ENCODE measurements at regions not wholly inside any gene's neighbourhood (a gene's known extent, or its start where the extent isn't known, plus 50 kb on each side); places are given as distances from the start of the nearest gene placed in this dataset.

DNA sequence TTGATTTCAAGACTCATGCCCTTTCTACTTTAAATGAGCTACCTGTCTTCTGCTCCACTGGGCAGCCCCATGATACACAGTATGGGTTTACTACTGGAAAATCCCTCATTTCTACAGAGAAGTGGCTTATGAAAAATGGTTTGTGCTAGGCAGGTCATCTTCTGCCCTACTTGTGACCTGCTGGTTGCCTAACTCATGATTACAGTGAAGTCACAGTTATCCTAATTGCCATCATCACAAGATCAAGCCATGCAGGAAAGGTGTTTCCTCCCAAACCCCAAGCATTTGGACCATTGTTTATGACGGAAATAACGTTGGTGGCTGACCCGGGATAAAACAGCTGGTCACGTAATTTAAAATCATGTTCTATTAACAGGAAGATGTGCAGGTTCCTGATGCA is 330.6 kb downstream of the ACTL7B start:
- Histone ChIP-seq H3K79me2 (ENCODE audit: control insufficient read depth, insufficient read depth, low read length) (no peaks in the 10 kb centered on the region), H3K9me1 (ENCODE audit: control insufficient read depth, extremely low read depth, insufficient read depth, low read length) (no peaks in the 10 kb centered on the region), H3K9me3 (ENCODE audit: control insufficient read depth, low read depth, low read length) (no peaks in the 10 kb centered on the region), H3K4me1 (ENCODE audit: control insufficient read depth, extremely low read depth, insufficient read depth, low read length) (peaks cover 8% of the 10 kb centered on the region), H3K36me3 (ENCODE audit: control insufficient read depth in 2 of 2, extremely low read depth in 1 of 2, insufficient read depth in 2 of 2, low read length in 2 of 2) (no peaks in the 10 kb centered on the region), H4K20me1 (ENCODE audit: control insufficient read depth, extremely low read depth, insufficient read depth, low read length) (no peaks in the 10 kb centered on the region), H3K4me2 (ENCODE audit: control insufficient read depth, extremely low read depth, insufficient read depth, low read depth, low read length) (no peak overlapping the region), H3K27me3 (ENCODE audit: control insufficient read depth, extremely low read depth, insufficient read depth, low read length) (no peaks in the 10 kb centered on the region), H2AFZ (ENCODE audit: control insufficient read depth, low read length) (no peak overlapping the region), H3K4me3 (ENCODE audit: control insufficient read depth in 2 of 3, extremely low read depth in 1 of 3, insufficient read depth in 2 of 3, low read depth in 1 of 3, low read length in 3 of 3) (no peak overlapping the region), H3K9ac (ENCODE audit: control insufficient read depth, extremely low read depth, insufficient read depth, low read length) (no peak overlapping the region), H3K27ac (ENCODE audit: control insufficient read depth, insufficient read depth, low read length) (no peak overlapping the region)
- dilution Hi-C loops (cut with MboI; ENCODE audit: extremely low pct_ligation_motif_present, low sequenced_read_pairs) = no loop called here
- DNase-seq (ENCODE audit: low read depth, low spot score) (no peak), FAIRE-seq (no peak)
- TF ChIP-seq, protein P1, sequence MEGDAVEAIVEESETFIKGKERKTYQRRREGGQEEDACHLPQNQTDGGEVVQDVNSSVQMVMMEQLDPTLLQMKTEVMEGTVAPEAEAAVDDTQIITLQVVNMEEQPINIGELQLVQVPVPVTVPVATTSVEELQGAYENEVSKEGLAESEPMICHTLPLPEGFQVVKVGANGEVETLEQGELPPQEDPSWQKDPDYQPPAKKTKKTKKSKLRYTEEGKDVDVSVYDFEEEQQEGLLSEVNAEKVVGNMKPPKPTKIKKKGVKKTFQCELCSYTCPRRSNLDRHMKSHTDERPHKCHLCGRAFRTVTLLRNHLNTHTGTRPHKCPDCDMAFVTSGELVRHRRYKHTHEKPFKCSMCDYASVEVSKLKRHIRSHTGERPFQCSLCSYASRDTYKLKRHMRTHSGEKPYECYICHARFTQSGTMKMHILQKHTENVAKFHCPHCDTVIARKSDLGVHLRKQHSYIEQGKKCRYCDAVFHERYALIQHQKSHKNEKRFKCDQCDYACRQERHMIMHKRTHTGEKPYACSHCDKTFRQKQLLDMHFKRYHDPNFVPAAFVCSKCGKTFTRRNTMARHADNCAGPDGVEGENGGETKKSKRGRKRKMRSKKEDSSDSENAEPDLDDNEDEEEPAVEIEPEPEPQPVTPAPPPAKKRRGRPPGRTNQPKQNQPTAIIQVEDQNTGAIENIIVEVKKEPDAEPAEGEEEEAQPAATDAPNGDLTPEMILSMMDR (optimal IDR thresholded peaks at IDR 0.05 in 1 of 3, IDR thresholded peaks at IDR 0.05 in 1 of 3, conservative IDR thresholded peaks at IDR 0.05 in 1 of 3; ENCODE audit: extremely low read depth in 1 of 3, insufficient read depth in 2 of 3, low read length in 3 of 3) = no peak
- no peak for TF ChIP-seq EZH2 (IDR thresholded peaks at IDR 0.05; ENCODE audit: low read length)

DNA sequence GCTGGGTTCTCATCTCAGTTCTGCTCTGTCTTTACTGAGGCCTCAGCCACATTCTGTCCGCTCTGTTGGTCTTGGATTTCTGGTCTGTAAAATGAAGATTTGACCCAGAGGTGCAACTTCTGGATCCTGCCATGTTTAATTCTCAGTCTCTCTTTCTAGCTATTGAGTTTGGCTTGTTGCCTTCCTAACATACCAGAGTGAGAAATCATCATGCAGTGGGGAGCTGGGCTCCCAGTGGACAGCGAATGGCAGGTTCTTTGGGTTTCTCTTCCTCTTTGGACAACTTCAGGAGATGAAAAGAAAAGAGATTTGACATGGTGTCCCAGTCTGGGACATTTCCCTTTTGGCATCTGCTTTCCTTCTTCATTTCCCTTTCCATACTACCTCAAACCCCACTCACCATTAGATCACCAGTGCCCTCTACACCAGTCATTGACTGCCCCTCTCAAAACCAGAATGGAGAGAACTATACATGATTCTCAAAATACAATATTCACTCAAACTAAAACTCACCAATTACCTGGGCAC is 334.7 kb downstream of the ACTL7B start:
- Histone ChIP-seq H3K4me3 (ENCODE audit: control insufficient read depth in 2 of 3, extremely low read depth in 1 of 3, insufficient read depth in 2 of 3, low read depth in 1 of 3, low read length in 3 of 3) (no peak overlapping the region), H2AFZ (ENCODE audit: control insufficient read depth, low read length) (no peak overlapping the region), H3K79me2 (ENCODE audit: control insufficient read depth, insufficient read depth, low read length) (no peaks in the 10 kb centered on the region), H3K27me3 (ENCODE audit: control insufficient read depth, extremely low read depth, insufficient read depth, low read length) (no peaks in the 10 kb centered on the region), H3K27ac (ENCODE audit: control insufficient read depth, insufficient read depth, low read length) (no peak overlapping the region), H3K9me3 (ENCODE audit: control insufficient read depth, low read depth, low read length) (no peaks in the 10 kb centered on the region), H3K4me1 (ENCODE audit: control insufficient read depth, extremely low read depth, insufficient read depth, low read length) (peaks cover 8% of the 10 kb centered on the region), H3K36me3 (ENCODE audit: control insufficient read depth in 2 of 2, extremely low read depth in 1 of 2, insufficient read depth in 2 of 2, low read length in 2 of 2) (no peaks in the 10 kb centered on the region), H3K9me1 (ENCODE audit: control insufficient read depth, extremely low read depth, insufficient read depth, low read length) (no peaks in the 10 kb centered on the region), H3K9ac (ENCODE audit: control insufficient read depth, extremely low read depth, insufficient read depth, low read length) (no peak overlapping the region), H4K20me1 (ENCODE audit: control insufficient read depth, extremely low read depth, insufficient read depth, low read length) (no peaks in the 10 kb centered on the region), H3K4me2 (ENCODE audit: control insufficient read depth, extremely low read depth, insufficient read depth, low read depth, low read length) (peak overlapping the region; percentile 42)
- FAIRE-seq = peak; percentile 94
- dilution Hi-C loops (cut with MboI; ENCODE audit: extremely low pct_ligation_motif_present, low sequenced_read_pairs) = no loop called here
- no peak for TF ChIP-seq EZH2 (IDR thresholded peaks at IDR 0.05; ENCODE audit: low read length)
- TF ChIP-seq, protein P1 (optimal IDR thresholded peaks at IDR 0.05 in 1 of 3, IDR thresholded peaks at IDR 0.05 in 1 of 3, conservative IDR thresholded peaks at IDR 0.05 in 1 of 3; ENCODE audit: extremely low read depth in 1 of 3, insufficient read depth in 2 of 3, low read length in 3 of 3) = no peak
- no peak for DNase-seq (ENCODE audit: low read depth, low spot score)

Measured in keratinocyte (primary cell).